GM18909 (cell line): ENCODE measurements at regions not wholly inside any gene's neighbourhood (a gene's known extent, or its start where the extent isn't known, plus 50 kb on each side); places are given as distances from the start of the nearest gene placed in this dataset.
A peak's percentile ranks its signal among the peaks of the same experiment; 100 is the strongest.
"Not testable (repeated sequence)": the region's sequence is repeated elsewhere in the genome, so short reads cannot be mapped to it uniquely, and the experiment has no call there.

ENCODE experiments used
- ATAC-seq: cut with Tn5 transposase; IDR thresholded peaks from one replicate; pipeline ENCODE4 v1.9.1; 2021; ENCODE audit warnings: mild to moderate bottlenecking; ENCODE audit not compliant: unreplicated experiment, poor library complexity

DNA sequence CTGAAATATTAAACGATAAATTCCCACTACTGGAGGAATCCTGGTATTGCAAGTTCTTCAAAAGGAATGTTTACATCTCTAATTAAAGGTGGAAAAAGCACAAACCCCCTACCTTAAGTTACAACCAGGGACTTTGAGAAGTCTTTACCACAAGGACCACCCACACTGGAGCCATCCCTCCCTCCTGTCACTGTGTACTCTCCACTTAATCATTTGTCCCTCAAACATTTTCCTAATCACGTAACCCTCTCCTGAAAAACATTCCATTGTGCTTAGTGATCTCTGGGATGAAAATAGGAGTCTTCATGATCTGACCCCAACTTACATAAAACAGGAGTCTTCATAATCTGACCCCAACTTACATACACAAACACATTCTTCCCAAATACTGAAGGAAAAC, 85.7 kb downstream of the SUCLG1 start:
- no peak for ATAC-seq

DNA sequence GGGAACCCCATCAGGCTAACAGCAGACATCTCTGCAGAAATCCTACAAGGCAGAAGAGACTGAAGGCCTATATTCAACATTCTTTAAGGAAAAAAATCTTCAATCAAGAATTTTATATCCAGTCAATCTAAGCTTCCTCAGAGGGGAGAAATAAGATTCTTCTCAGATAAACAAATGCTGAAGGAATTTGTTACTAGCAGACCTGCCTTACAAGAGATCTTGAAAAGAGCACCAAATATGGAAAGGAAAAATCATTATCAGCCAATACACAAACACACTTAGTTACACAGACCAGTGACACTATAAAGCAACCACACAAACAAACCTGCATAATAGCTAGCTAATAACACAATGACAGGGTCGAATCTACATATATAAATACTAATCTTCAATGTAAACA, 96.5 kb downstream of the SUCLG1 start:
- ATAC-seq = no peak

DNA sequence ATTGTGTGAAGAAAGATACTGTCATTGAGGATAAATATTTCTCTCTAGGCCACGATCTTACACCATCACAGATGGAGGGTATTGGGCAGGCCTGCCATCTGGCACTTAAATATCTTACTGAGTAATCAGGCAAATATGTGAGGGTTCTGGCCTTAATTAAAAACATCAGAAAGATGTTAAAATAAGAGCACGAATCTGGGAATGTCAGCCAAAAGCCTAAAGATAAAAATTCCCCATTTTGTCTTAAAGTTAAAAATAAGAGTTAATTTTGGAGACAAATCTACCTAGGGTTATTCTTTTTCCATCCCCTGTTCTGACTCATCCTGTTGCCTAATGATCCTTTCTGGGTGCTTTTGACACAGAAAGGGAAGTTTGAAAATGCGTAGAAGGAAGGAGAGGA, 121.0 kb downstream of the SUCLG1 start:
- no peak for ATAC-seq

DNA sequence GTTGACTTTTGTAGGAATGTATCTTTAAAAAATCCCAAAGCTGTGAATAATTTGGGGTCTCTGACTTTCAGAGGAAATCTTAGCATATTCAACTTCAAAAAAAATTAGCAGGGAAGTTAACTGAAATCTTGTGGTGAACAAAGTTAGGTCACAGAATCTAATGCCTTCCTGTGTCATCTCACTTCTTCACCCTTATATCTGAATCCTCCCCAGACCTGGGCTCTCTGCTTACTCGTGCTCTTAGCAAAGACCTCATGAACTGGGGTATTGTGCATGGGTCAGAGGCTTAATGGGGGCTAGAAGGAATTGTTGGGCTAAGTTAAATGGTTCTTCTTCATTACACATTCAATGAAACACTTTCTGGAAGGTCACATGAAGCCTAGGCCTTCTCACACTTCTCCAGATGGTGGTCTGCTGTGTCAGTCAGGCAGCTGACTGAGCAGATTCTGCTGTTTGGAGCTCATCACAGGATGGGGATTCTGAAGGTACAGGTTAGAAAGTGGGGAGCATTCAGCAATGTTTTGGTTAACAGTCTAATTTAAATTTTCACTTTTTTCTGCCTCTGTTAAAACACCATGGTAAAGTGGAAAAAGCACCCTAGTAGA, 131.3 kb downstream of the SUCLG1 start:
- no peak for ATAC-seq

DNA sequence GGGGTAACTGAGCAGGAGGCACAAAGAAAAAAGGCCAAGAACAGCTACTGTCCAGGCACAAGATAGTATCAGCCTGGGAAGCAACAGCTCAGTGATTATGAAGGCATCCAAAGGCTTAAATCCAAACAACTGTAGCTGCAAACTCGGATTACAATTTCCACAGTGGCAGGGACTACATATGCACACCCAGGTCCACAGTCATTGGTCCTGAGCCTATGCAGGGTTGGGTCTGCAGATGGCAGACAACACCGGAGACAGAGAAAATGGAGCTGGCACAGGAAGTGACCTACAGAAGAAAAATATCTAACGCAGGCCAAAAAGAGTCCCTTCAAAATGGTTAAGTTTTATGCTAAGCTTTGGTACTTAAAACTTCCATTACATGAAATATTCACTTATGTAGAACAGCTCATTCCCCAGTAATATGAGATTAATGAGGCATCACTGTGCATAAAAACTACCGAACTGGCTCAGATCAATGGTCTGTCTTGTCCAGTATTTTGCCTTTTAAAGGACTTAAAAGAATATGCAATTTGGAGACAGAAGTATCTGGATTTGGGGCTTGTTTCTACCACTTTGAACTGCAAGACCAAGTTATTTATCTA, 132.1 kb downstream of the SUCLG1 start:
- ATAC-seq = no peak

DNA sequence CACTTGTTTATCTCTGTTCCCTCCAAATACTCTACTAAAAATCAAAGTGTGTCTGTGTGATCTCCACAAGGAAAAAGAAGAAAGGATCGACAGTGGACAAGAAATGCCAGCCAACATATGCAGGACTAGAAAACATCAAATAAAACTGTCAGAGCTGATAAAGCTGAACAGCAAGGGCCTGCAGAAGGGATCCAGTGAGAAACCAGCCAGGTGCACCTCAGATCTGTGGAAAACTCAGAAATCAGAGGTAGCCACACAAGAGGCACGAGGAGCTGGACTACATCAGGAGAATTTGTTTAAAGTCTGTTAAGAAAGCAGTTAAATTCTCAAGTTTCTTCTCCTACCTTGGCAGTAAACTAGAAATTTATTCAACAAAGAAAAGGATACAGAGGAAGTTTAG, 135.2 kb downstream of the SUCLG1 start:
- no peak for ATAC-seq

DNA sequence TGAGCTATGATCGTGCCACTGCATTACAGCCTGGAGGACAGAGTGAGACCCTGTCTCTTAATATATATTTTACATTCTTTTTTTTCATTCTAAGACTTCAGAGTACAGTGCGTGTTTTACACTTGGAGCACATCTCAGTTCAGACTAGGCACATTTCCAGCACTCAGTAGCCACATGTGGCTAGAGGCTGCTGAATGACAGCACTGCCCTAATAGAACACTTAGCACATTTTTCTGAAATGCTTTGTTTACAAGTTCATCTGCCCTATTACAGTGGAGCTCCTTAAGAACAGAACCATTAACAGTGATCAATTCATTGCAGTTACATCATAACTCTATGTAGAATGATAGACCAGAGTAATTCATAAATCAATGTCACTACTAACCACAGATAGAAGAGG, 138.1 kb downstream of the SUCLG1 start:
- ATAC-seq = no peak

DNA sequence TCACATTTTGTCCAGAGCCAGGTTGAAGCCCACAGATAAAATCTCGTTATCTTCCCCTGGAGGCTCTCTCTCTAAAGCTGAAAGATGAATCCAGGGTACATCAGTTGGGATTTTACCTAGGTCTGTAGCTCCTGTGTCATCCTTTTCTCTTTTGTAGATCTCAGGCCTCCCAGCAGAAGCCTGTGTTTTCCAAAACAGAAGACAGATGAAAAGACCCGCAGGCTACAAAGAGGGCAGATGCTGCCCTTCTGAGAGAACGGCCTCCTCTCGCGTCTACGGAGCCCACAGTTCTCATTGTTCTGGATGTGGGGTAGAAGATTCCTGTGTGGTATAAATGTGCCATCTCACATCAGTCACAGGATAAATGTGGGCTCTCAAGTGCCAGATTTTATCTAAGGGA, 139.5 kb downstream of the SUCLG1 start:
- ATAC-seq = no peak

DNA sequence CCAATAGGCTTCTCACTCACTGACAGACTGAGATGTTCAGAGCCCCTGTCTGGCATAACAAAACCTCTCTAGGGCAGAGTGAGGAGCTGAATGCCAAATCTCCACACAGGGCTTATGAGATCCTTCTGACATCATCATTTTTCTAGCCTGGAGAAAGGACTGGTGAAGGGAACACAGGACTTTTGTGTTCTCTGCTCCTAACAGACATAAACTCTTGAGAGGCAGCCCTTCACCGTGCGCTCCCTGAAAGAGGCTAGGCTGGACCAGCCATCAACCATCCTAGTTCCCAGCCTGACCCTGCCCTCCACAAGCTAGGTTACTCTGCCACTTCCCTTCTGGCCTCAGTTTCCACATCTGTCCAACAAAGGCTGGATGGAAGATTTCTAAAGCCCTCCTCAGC, 141.9 kb downstream of the SUCLG1 start:
- ATAC-seq = no peak

DNA sequence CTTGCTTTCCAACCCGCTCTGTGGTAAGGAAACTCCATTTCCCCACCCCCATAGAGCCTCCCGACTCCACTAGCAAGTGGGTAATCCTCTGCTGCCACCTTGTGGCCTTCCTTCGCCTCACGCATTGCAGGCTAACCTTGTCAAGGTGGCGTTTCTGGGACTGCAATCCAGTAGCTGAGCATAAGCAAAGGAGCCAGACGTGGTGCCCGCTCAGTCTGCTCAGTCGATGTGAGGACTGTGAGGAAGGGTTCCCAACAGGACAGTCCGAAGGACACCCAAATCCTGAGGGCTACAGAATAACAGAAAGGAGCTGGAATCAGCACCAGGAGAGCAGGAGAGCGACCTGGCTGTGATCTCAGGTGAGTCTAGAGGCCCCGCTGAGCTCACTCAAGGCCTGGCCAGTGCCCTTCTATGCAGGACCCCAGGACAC, 144.2 kb downstream of the SUCLG1 start:
- peak; percentile 98 for ATAC-seq

DNA sequence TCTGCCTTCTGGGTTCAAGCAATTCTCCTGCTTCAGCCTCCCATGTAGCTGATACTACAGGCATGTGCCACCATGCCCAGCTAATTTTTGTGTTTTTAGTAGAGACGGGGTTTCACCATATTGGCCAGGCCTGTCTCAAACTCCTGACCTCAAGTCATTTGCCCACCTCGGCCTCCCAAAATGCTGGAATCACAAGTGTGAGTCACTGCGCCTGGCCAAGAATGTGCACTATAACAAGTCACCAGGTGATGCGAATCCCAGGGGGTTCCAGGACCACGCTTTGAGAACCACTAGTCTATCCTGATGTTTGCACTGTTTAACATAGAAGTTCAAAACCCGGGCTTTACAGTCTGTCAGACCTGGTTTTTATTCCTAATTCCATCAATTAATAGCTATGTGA, 144.8 kb downstream of the SUCLG1 start:
- no peak for ATAC-seq

DNA sequence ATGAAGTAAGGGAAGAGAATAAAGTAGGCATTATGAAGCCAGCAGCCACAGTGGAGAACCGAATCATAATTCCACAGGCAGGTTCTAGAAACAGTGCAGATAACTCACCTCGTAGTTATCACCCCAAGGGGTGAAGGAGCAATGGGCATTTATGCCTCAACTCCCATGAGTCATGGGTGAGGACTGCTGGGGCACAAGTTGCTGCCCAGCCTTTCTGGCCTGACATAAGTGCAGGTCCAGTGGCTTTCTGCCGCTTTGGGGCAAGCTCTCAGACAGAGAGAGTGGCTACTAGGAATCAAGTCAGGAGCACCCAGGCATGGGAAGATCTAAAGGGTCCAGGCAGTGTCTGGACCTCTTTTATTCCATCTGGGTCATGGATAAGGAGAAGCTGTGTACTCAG, 149.8 kb downstream of the SUCLG1 start:
- ATAC-seq = no peak

DNA sequence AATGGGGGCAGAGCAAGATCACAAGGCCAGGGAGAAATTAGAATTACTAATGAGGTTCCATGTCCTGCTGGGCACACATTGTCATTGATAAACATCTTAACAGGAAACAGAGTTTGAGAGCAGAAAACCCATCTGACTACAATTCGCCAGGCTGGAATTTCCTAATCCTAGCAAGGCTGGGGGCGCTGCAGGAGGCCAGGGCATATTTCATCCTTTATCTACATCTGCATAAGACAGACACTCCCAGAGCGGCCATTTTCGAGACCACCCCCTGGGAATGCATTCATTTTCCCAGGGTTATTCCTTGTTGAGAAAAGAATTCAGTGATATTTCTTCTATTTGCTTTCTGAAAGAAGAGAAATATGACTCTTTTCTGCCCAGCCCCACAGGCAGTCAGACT, 152.7 kb downstream of the SUCLG1 start:
- no peak for ATAC-seq

DNA sequence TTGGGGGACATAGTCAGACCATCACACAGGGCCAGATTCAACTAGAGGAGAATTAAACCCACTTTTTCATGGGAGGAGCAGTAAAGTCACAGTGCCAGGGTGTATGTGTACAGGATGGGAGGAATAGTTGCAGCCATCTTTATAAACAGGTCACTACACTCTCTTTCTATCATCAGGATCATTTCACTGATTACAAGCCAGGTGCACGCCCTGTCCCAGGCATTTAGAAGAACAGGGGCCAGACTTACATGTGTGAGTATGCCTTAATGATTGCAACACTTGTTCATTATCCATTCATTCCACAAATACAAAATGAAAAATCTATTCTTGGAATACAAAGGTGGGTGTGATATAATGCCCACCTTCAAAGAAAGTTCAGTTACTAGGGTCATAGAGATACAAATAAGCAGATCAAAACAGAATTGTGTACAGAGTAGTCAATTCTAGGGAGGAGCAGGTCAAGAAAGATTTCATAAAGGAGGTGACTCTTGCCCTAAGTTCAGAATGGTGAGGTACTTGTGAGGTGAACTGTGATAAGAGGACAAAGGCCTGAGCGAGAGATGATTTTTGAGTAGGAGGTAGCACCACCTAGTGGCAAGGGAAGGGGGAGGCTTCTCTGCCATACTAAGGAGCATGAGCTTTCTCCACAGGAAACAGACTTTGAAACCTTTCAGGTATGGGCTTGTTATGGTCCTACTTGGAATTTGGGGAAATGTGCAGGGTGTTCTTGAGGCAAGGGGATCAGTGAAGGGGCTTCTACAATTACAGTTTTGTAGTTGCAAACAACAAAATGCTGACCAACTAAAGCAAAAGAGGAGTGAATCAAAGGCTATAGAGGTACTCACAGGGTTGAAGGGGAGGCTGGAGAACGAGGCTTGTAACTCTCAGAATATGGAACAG, 156.3 kb downstream of the SUCLG1 start:
- ATAC-seq = peak; percentile 97

DNA sequence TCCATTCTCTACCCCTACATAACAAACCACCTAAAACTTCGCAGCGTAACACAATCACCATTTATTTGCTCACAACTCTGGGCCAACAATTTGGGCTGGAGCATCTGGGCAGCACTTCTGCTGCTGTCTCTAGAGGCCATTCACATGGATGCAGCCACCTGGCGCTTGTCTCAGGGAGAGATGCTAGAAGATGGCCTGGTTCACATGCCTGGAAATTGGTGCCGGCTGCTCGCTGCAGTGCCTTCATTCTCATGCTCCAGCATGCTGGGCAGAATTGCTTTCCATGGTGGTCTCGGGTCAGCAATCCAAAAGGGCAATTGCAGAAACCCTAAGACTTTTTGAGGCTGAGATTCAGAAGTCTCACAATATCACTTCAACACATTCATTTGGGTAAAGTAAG, 157.4 kb downstream of the SUCLG1 start:
- no peak for ATAC-seq

DNA sequence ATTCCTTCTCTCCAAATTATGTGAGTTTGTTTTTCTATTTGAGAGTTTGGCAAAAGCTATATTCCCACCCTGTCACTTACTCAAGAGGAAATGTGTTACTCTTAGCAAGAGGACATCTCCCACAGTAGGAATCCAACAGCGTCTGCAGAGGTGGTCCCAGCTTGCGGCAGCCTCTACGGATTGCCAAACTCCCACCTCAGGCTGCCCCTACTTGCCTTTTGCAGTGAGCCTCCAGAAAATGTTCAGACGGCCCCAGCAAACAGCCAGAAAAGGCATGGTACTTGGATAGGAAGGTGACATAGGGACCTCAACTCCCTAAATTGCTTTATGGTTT, 158.4 kb downstream of the SUCLG1 start:
- ATAC-seq = no peak

DNA sequence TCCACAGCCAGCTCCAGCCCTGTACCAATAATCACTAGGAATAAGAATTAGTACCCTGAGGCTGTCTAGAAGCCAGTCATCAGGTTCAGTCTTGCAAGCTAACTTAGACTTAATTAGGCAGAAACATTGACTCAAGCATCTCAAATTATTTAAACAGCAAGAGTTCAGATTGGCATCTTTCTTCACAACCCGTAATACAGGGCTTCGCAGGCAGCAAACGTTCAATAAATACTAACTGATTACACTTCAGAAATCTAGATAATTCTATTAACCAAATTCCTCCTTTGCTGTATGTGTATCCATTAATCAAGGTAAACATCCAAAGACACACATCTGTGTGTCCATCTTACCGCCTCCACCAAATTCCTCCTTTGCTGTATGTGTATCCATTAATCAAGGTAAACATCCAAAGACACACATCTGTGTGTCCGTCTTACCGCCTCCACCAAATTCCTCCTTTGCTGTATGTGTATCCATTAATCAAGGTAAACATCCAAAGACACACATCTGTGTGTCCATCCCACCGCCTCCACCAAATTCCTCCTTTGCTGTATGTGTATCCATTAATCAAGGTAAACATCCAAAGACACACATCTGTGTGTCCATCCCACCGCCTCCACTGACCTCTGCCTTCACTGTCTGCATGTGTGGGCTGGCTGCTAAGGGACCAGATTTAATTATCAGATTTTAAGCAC, 158.9 kb downstream of the SUCLG1 start:
- ATAC-seq = not testable (repeated sequence)

DNA sequence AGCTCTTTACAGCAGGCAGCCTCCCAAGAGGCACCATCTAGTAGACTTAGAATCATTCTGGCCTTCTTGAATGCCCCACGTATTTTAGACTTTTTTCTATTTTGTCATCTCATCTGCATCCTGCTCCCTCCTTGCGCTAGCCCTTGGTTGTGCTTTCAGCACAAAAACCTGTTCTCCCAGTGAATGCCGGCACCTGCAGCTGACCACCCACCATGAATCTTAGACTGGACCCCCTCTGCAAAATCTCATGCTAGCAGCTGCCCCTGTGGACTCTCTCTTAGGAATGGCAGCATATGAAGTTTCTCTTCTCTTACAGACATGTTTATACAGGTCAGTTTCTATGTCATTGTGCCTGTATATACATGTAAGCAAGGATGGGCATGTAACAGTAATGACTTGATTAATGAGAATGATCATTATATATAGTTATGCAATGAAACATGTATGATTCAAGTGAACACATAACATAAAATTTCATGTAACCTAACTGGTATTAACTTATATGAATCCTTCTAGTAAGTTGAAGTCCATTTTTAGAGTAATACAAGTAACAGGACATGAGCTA, 159.8 kb downstream of the SUCLG1 start:
- no peak for ATAC-seq

DNA sequence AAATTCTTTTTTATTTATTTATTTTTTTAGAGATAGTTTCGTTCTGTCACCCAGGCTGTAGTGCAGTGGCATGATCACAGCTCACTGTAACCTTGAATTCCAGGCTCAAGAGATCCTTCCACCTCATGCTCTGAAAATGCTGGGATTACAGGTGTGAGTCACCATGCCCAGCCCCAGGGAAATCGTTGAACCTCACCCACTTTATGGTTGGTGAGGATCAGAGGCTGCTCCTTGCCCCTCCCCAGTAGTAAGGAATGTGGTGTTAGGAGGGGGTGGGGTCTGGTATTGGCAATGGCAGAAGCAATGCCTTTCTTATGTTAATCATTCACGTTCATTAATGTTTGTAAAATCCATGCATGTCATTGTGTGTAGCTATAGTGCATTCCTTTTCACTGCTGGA, 161.9 kb downstream of the SUCLG1 start:
- no peak for ATAC-seq

DNA sequence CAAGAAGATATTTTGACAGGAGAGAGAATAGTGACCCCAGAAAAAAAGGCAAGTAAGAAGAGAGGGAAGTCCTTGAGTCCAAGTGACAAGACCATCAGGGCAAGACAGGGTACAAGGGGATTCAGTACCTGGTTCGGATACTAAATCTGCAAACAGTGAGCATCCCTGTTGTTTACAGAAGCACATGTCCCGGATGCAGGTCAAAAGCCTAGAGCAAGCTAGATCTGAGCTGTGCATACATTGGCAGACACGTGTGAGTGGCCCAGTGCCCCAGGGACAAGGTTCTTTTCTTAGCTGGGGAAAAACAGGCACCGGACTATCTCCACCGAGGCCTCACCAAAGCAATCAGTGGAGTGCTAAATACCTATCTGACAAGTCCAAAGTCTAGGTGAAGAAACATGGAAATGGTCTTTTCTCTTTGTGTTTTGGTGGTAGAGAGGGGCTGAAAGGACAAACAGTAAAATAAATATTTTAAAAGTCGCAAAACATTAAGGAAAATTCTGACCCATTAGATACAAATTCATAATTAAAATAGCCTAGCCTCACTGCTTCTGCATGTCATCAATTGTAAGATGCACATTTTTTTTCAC, 165.2 kb downstream of the SUCLG1 start:
- no peak for ATAC-seq
